ENCODE measurements at regions not wholly inside any gene's neighbourhood (a gene's known extent, or its start where the extent isn't known, plus 50 kb on each side); places are given as distances from the start of the nearest gene placed in this dataset.
A peak's percentile ranks its signal among the peaks of the same experiment; 100 is the strongest.

DNA sequence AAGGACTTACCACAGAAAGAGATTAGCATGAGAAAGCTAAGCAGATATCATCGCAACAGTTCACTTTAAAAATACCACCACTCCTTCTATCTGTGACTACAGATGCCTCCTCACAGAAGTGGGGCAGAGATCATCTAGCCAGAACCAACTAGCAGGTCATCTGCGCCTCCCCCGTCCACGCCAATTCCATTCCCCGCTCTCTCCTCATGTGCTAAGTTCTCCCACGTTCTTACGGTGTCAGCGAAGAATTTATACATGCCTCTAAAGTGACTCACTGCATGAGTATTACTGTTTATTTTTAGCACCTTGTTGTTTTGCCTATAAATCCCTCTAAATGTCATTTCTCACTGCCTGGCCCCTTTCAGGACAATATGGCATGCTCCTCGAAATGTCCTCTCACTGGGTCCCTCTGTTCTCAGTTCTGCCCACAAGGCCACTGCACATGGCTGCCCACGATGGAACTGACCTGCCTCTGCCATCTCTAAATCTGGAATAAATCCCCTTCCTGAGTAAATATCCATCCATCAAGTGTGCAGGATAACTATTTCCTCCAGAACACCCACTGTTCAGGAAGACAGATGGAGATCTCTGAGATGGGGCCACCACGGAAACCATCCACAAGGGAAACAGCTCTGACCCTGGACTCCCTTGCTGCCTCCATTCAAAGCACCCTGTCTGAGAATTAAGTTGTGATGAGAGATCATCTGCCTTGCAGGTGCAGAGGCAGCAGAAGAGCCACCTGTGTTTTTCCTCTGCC, 137.7 kb downstream of the IRS1 start:
- peak; percentile 98 for DNase-seq (ENCODE audit: low read depth)
- H3K4me3 ChIP-seq (replicated peaks; ENCODE audit: low read depth, low read length): no peak overlapping the region
- no peak for TF ChIP-seq CTCF (IDR thresholded peaks at IDR 0.05; ENCODE audit: low read length, missing control alignments)

DNA sequence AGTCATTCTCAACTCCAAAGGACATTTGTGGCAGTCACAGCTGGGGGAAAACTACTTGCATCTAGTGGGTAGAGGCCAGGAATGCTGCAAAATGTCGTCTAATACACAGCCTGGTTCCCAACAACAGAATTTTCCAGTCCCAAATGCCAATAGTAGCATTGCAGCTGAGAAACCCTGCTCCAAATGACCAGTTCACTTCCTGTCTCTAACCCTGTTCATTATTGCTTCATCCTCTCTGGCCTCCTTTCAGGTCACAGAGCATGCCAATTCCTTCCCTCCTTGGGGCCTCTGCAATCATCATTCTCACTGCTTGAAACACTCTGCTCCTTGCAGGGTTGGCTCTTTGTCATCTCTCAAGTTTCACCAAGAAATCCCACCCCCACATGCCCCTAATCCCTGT, 139.1 kb downstream of the IRS1 start:
- TF ChIP-seq CTCF (IDR thresholded peaks at IDR 0.05; ENCODE audit: low read length, missing control alignments): no peak
- peak; percentile 97 for DNase-seq (ENCODE audit: low read depth)
- no peak overlapping the region for H3K4me3 ChIP-seq (replicated peaks; ENCODE audit: low read depth, low read length)

- H3K4me3 ChIP-seq (replicated peaks; ENCODE audit: low read depth, low read length): no peak overlapping the region
- no peak for DNase-seq (ENCODE audit: low read depth)
- no peak for TF ChIP-seq CTCF (IDR thresholded peaks at IDR 0.05; ENCODE audit: low read length, missing control alignments)
These were observed 139.5 kb downstream of the IRS1 start for GRCh38 chr2:226660124-226660523.

GRCh38 chr2:226659410-226659809, 140.2 kb downstream of the IRS1 start:
- no peak for DNase-seq (ENCODE audit: low read depth)
- no peak for TF ChIP-seq CTCF (IDR thresholded peaks at IDR 0.05; ENCODE audit: low read length, missing control alignments)
- H3K4me3 ChIP-seq (replicated peaks; ENCODE audit: low read depth, low read length): no peak overlapping the region

- no peak for TF ChIP-seq CTCF (IDR thresholded peaks at IDR 0.05; ENCODE audit: low read length, missing control alignments)
- H3K4me3 ChIP-seq (replicated peaks; ENCODE audit: low read depth, low read length): no peak overlapping the region
- no peak for DNase-seq (ENCODE audit: low read depth)
These were observed 141.1 kb downstream of the IRS1 start for GRCh38 chr2:226658555-226658954.

DNA sequence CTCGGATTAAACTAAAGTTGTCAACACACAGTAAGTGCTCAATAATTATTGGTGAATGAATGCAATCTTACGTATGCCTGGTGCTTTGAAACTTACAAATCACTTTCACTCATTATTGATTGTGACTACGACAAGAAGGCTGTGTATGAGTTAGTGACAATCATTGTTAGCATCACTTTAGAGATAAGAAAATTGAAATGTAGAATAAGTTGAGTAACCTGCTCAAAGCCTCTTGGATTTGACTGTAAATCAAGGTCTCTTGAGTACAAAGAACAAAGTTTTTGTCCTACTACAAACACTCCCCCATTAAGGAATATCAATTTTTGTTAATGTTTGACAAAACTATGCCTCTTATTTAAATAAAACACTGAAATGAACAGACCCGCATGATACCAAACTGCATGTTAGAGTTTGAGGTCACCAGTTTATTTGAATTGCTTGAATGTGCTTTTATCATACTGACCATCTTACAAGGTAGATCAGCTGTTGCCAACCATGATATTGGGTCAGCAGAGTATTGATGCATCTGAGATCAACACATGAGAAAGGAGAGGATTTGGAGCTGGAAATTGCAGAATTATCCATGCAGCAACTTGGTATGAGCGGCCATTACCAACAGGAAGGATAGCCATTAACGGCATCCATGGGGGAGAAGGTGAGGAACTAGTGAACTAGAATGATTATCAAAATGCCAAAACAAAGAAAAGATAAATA, 142.1 kb downstream of the IRS1 start:
- H3K4me3 ChIP-seq (replicated peaks; ENCODE audit: low read depth, low read length): no peak overlapping the region
- no peak for TF ChIP-seq CTCF (IDR thresholded peaks at IDR 0.05; ENCODE audit: low read length, missing control alignments)
- no peak for DNase-seq (ENCODE audit: low read depth)

Measured in fibroblast of pulmonary artery (primary cell).